Panc1 (cell line): ENCODE measurements at regions not wholly inside any gene's neighbourhood (a gene's known extent, or its start where the extent isn't known, plus 50 kb on each side); places are given as distances from the start of the nearest gene placed in this dataset.

Experiments
- POLR2AphosphoS5 ChIP-seq: IDR thresholded peaks from 2 replicates; pipeline ENCODE4 v1.6.1; 2012; ENCODE audit warnings: mild to moderate bottlenecking, low read depth, low read length, moderate library complexity
- SIN3A ChIP-seq: IDR thresholded peaks from 2 replicates; pipeline ENCODE4 v1.6.1; 2012; ENCODE audit warnings: low read depth, mild to moderate bottlenecking, low read length, moderate library complexity, borderline replicate concordance; ENCODE audit not compliant: insufficient read depth
- TCF7L2 ChIP-seq: IDR thresholded peaks from 2 replicates; pipeline ENCODE4 v1.6.1; 2011; ENCODE audit warnings: mild to moderate bottlenecking, low read depth, low read length, inconsistent platforms
- TF ChIP-seq, protein P1 (sequence below), 2 experiments: IDR thresholded peaks; 2 replicates each; pipeline ENCODE4 v1.6.1; 2011 to 2012; ENCODE audit warnings: low read depth in 2 of 2, control low read depth in 1 of 2, low read length in 1 of 2, mild to moderate bottlenecking in 1 of 2, moderate library complexity in 1 of 2; ENCODE audit not compliant: insufficient read depth in 1 of 2
- TF ChIP-seq, protein P2 (sequence below): fragments of 450-650 bp; IDR thresholded peaks from 2 replicates; pipeline ENCODE4 v1.5.1; 2017; ENCODE audit warnings: mild to moderate bottlenecking

DNA sequence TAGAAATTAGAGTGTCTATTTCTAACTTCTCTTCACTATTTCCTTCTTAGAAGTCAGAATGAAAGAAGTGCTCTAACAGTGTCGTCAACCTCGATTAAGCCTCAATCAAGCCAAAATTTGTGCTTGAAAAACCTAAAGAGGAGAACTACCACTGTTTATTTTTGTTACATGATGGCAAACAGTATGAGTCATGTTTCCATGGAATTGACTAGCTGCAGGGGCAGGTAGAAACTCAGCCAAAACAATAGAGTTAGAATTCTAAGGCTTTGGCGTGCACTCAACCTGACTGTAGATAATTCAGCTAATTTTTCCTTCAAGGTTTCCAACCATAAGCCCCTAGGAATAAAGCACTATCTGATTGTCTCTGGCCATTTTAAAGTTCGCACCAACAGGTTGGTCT, 415.9 kb downstream of the ETS1 start:
- TF ChIP-seq, protein P1, sequence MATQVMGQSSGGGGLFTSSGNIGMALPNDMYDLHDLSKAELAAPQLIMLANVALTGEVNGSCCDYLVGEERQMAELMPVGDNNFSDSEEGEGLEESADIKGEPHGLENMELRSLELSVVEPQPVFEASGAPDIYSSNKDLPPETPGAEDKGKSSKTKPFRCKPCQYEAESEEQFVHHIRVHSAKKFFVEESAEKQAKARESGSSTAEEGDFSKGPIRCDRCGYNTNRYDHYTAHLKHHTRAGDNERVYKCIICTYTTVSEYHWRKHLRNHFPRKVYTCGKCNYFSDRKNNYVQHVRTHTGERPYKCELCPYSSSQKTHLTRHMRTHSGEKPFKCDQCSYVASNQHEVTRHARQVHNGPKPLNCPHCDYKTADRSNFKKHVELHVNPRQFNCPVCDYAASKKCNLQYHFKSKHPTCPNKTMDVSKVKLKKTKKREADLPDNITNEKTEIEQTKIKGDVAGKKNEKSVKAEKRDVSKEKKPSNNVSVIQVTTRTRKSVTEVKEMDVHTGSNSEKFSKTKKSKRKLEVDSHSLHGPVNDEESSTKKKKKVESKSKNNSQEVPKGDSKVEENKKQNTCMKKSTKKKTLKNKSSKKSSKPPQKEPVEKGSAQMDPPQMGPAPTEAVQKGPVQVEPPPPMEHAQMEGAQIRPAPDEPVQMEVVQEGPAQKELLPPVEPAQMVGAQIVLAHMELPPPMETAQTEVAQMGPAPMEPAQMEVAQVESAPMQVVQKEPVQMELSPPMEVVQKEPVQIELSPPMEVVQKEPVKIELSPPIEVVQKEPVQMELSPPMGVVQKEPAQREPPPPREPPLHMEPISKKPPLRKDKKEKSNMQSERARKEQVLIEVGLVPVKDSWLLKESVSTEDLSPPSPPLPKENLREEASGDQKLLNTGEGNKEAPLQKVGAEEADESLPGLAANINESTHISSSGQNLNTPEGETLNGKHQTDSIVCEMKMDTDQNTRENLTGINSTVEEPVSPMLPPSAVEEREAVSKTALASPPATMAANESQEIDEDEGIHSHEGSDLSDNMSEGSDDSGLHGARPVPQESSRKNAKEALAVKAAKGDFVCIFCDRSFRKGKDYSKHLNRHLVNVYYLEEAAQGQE (IDR thresholded peaks at IDR 0.05; ENCODE audit: insufficient read depth in 1 of 2, low read depth in 2 of 2, low read length in 1 of 2): no peak
- TF ChIP-seq, protein P2, sequence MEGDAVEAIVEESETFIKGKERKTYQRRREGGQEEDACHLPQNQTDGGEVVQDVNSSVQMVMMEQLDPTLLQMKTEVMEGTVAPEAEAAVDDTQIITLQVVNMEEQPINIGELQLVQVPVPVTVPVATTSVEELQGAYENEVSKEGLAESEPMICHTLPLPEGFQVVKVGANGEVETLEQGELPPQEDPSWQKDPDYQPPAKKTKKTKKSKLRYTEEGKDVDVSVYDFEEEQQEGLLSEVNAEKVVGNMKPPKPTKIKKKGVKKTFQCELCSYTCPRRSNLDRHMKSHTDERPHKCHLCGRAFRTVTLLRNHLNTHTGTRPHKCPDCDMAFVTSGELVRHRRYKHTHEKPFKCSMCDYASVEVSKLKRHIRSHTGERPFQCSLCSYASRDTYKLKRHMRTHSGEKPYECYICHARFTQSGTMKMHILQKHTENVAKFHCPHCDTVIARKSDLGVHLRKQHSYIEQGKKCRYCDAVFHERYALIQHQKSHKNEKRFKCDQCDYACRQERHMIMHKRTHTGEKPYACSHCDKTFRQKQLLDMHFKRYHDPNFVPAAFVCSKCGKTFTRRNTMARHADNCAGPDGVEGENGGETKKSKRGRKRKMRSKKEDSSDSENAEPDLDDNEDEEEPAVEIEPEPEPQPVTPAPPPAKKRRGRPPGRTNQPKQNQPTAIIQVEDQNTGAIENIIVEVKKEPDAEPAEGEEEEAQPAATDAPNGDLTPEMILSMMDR: no peak
- TF ChIP-seq POLR2AphosphoS5: no peak
- no peak for TF ChIP-seq SIN3A
- TF ChIP-seq TCF7L2: no peak
